GM23338 (cell line): ENCODE measurements at regions not wholly inside any gene's neighbourhood (a gene's known extent, or its start where the extent isn't known, plus 50 kb on each side); places are given as distances from the start of the nearest gene placed in this dataset.

ENCODE experiments used
- ATAC-seq: fragments of 200-7000 bp; cut with Tn5 transposase; 3 replicates; pipeline ENCODE4 v1.9.1; 2020
- DNase-seq: peaks from one replicate; pipeline ENCODE4 v3.0.0-alpha.2; 2015; ENCODE audit warnings: low spot score
- H2AFZ ChIP-seq: fragments of 200-600 bp; sonication (generic); 2 replicates; pipeline ENCODE4 v1.8.0; 2016; ENCODE audit warnings: antibody characterized with exemption, mild to moderate bottlenecking, moderate library complexity
- H3F3A ChIP-seq: fragments of 200-600 bp; sonication (generic); replicated peaks from 2 replicates; pipeline ENCODE4 v1.8.0; 2017; ENCODE audit warnings: antibody characterized with exemption, mixed run types, low read depth
- H3K27ac ChIP-seq: fragments of 200-600 bp; sonication (generic); 2 replicates; pipeline ENCODE4 v1.6.1; 2016; ENCODE audit warnings: low read depth
- H3K27me3 ChIP-seq: fragments of 200-600 bp; sonication (generic); 2 replicates; pipeline ENCODE4 v1.8.0; 2016; ENCODE audit warnings: mild to moderate bottlenecking, mixed run types, moderate library complexity; ENCODE audit not compliant: insufficient read depth
- H3K36me3 ChIP-seq: fragments of 200-600 bp; sonication (generic); 2 replicates; pipeline ENCODE4 v1.8.0; 2016; ENCODE audit warnings: mild to moderate bottlenecking; ENCODE audit not compliant: insufficient read depth
- H3K4me1 ChIP-seq: fragments of 200-600 bp; sonication (generic); 2 replicates; pipeline ENCODE4 v1.8.0; 2016; ENCODE audit warnings: mild to moderate bottlenecking, moderate library complexity; ENCODE audit not compliant: insufficient read depth
- H3K4me2 ChIP-seq: fragments of 200-600 bp; sonication (generic); 2 replicates; pipeline ENCODE4 v1.7.1; 2017; ENCODE audit warnings: mixed run types
- H3K4me3 ChIP-seq: fragments of 200-600 bp; sonication (generic); 2 replicates; pipeline ENCODE4 v1.6.1; 2016; ENCODE audit warnings: mixed run types
- H3K79me2 ChIP-seq: fragments of 200-600 bp; sonication (generic); replicated peaks from 2 replicates; pipeline ENCODE4 v1.8.0; 2017; ENCODE audit warnings: mild to moderate bottlenecking; ENCODE audit not compliant: insufficient read depth
- H3K9me2 ChIP-seq: fragments of 200-600 bp; sonication (generic); 2 replicates; pipeline ENCODE4 v1.8.0; 2017; ENCODE audit not compliant: insufficient read depth
- H4K20me1 ChIP-seq: fragments of 200-600 bp; sonication (generic); replicated peaks from 2 replicates; pipeline ENCODE4 v1.8.0; 2017; ENCODE audit warnings: mild to moderate bottlenecking; ENCODE audit not compliant: insufficient read depth
- H3K27ac Mint-ChIP-seq: 2 replicates; pipeline ENCODE4 v1.8.0; 2020; ENCODE audit warnings: inconsistent platforms, mild to moderate bottlenecking, moderate library complexity, mixed read lengths
- H3K27me3 Mint-ChIP-seq: 3 replicates; pipeline ENCODE4 v1.8.0; 2022; ENCODE audit warnings: low read depth, mild to moderate bottlenecking, moderate library complexity, mixed read lengths, inconsistent platforms; ENCODE audit not compliant: insufficient read depth, poor library complexity
- H3K36me3 Mint-ChIP-seq: 3 replicates; pipeline ENCODE4 v1.8.0; 2021; ENCODE audit warnings: low read depth, mild to moderate bottlenecking, inconsistent platforms, moderate library complexity, mixed read lengths
- H3K4me1 Mint-ChIP-seq: 3 replicates; pipeline ENCODE4 v1.8.0; 2020; ENCODE audit warnings: mild to moderate bottlenecking, inconsistent platforms, mixed read lengths
- H3K4me3 Mint-ChIP-seq: 3 replicates; pipeline ENCODE4 v1.8.0; 2021; ENCODE audit warnings: moderate library complexity, mild to moderate bottlenecking, inconsistent platforms, mixed read lengths
- H3K9me3 Mint-ChIP-seq: 3 replicates; pipeline ENCODE4 v1.8.0; 2020; ENCODE audit warnings: moderate library complexity, mild to moderate bottlenecking, inconsistent platforms, mixed read lengths
- CREB1 ChIP-seq: fragments of 250-450 bp; sonication (Bioruptor Pico); IDR thresholded peaks from 2 replicates; pipeline ENCODE4 v1.5.0; 2020; ENCODE audit warnings: low read depth, mild to moderate bottlenecking, moderate library complexity
- CTCF ChIP-seq, 2 experiments: fragments of 200-600 bp in 1 of 2; sonication (generic) in 1 of 2; conservative IDR thresholded peaks; 2 replicates each; pipeline versions ENCODE4 v1.5.1 to v1.6.1; 2016 to 2017; ENCODE audit warnings: antibody characterized with exemption in 2 of 2, low read depth in 2 of 2, mild to moderate bottlenecking in 2 of 2, moderate library complexity in 1 of 2
- ETS1 ChIP-seq: IDR thresholded peaks from 2 replicates; pipeline ENCODE4 v1.6.1; 2016; ENCODE audit warnings: antibody characterized with exemption
- EZH2 ChIP-seq: fragments of 200-600 bp; sonication (generic); IDR thresholded peaks from one replicate; pipeline ENCODE4 v1.8.0; 2017; ENCODE audit warnings: antibody characterized with exemption, mild to moderate bottlenecking, low read depth; ENCODE audit not compliant: unreplicated experiment
- EZH2phosphoT487 ChIP-seq: fragments of 200-600 bp; sonication (generic); IDR thresholded peaks from one replicate; pipeline ENCODE4 v1.8.1; 2018; ENCODE audit warnings: antibody characterized with exemption; ENCODE audit not compliant: unreplicated experiment
- JUNB ChIP-seq: IDR thresholded peaks from one replicate; pipeline ENCODE4 v1.6.1; 2016; ENCODE audit warnings: antibody characterized with exemption; ENCODE audit not compliant: unreplicated experiment
- NANOG ChIP-seq: IDR thresholded peaks from 2 replicates; pipeline ENCODE4 v1.6.1; 2016; ENCODE audit warnings: antibody characterized with exemption, borderline replicate concordance
- POLR2AphosphoS5 ChIP-seq: IDR thresholded peaks from 2 replicates; pipeline ENCODE4 v1.6.1; 2016; ENCODE audit warnings: antibody characterized with exemption, low read depth
- STAT1 ChIP-seq: IDR thresholded peaks from one replicate; pipeline ENCODE4 v1.6.1; 2016; ENCODE audit warnings: antibody characterized with exemption; ENCODE audit not compliant: unreplicated experiment
- ZNF114 ChIP-seq: fragments of 250-450 bp; sonication (Bioruptor Pico); IDR thresholded peaks from 2 replicates; pipeline ENCODE4 v1.5.0; 2020; ENCODE audit warnings: mild to moderate bottlenecking, moderate library complexity
- ZNF331 ChIP-seq: fragments of 250-450 bp; sonication (Bioruptor Pico); IDR thresholded peaks from 2 replicates; pipeline ENCODE4 v1.5.0; 2020; ENCODE audit warnings: low read depth, mild to moderate bottlenecking, moderate library complexity
- ZNF462 ChIP-seq: fragments of 250-450 bp; sonication (Bioruptor Pico); IDR thresholded peaks from 2 replicates; pipeline ENCODE4 v1.5.0; 2020; ENCODE audit warnings: mild to moderate bottlenecking, moderate library complexity

- no peak for TF ChIP-seq ZNF462
- TF ChIP-seq ZNF114 (CRISPR knock-in tag), result no peak
- TF ChIP-seq EZH2, result no peak
- no peak for TF ChIP-seq EZH2phosphoT487
- no peak for TF ChIP-seq NANOG
- TF ChIP-seq ZNF331 (CRISPR knock-in tag), result no peak
- no peak for TF ChIP-seq JUNB
These were observed 448.2 kb downstream of the KIF20B start (continued) for GRCh38 chr10:90149563-90149962.

GRCh38 chr10:90162271-90162853 is 461.0 kb downstream of the KIF20B start:
- no peak overlapping the region for H3K4me2 ChIP-seq
- DNase-seq, result no peak
- H3K4me1 ChIP-seq, result no peaks in the 10 kb centered on the region
- Mint-ChIP-seq H3K27me3 (no peaks in the 10 kb centered on the region), H3K9me3 (no peaks in the 10 kb centered on the region; the same call in 2 of the 3 replicates), H3K4me1 (peaks cover 6% of the 10 kb centered on the region), H3K27ac (no peak overlapping the region), H3K4me3 (no peak overlapping the region), H3K36me3 (no peaks in the 10 kb centered on the region)
- no peak for ATAC-seq
- H3K27me3 ChIP-seq, result no peaks in the 10 kb centered on the region
- no peaks in the 10 kb centered on the region for H3F3A ChIP-seq
- H3K4me3 ChIP-seq, result no peak overlapping the region
- H3K9me2 ChIP-seq, result no peaks in the 10 kb centered on the region
- H3K27ac ChIP-seq, result no peak overlapping the region
- H3K79me2 ChIP-seq, result no peaks in the 10 kb centered on the region
- no peaks in the 10 kb centered on the region for H3K36me3 ChIP-seq
- no peak overlapping the region for H2AFZ ChIP-seq
- no peaks in the 10 kb centered on the region for H4K20me1 ChIP-seq
- TF ChIP-seq NANOG (no peak), EZH2 (no peak), CREB1 (CRISPR knock-in tag) (no peak), CTCF (conservative IDR thresholded peaks at IDR 0.05; ENCODE audit: low read depth in 2 of 2) (no peak), ETS1 (no peak), STAT1 (no peak), POLR2AphosphoS5 (no peak)
